Ovary (tissue), 7 donors: ENCODE measurements at regions not wholly inside any gene's neighbourhood (a gene's known extent, or its start where the extent isn't known, plus 50 kb on each side); places are given as distances from the start of the nearest gene placed in this dataset.

ENCODE experiments used
- DNase-seq, 5 donors: peaks; one replicate each; pipeline ENCODE4 v3.0.0-alpha.2; 2019 to 2020
- H3K27ac ChIP-seq, 2 donors: fragments of 200-600 bp; one replicate each; pipeline versions ENCODE4 v1.5.1 to v1.8.0; 2019 to 2022
- H3K27me3 ChIP-seq: fragments of 200-600 bp; one replicate; pipeline ENCODE4 v1.8.0; 2022
- H3K36me3 ChIP-seq: fragments of 200-600 bp; sonication (generic); one replicate; pipeline ENCODE4 v1.5.1; 2019
- H3K4me1 ChIP-seq: one replicate; pipeline ENCODE4 v1.8.1; 2013; ENCODE audit warnings: mild to moderate bottlenecking, moderate library complexity; ENCODE audit not compliant: insufficient read depth
- H3K4me3 ChIP-seq: fragments of 200-600 bp; sonication (generic); one replicate; pipeline ENCODE4 v1.5.1; 2017
- H3K9me3 ChIP-seq, 2 donors: fragments of 200-600 bp in 1 of 2; sonication (generic) in 1 of 2; one replicate each; pipeline versions ENCODE4 v1.5.1 to v1.8.1; 2013 to 2019; ENCODE audit warnings: mild to moderate bottlenecking in 1 of 2, moderate library complexity in 1 of 2
- CTCF ChIP-seq, 3 donors: fragments of 450-650 bp in 2 of 3; fragments of 200-600 bp in 1 of 3; IDR thresholded peaks; one replicate each; pipeline versions ENCODE4 v1.5.1 to v1.8.0; 2016 to 2022; ENCODE audit warnings: antibody characterized with exemption in 3 of 3, mild to moderate bottlenecking in 1 of 3
- EP300 ChIP-seq: sonication (generic); formaldehyde crosslinking; IDR thresholded peaks from one replicate; pipeline ENCODE4 v1.6.1; 2017; ENCODE audit warnings: antibody characterized with exemption
- POLR2A ChIP-seq: fragments of 450-650 bp; IDR thresholded peaks from one replicate; pipeline ENCODE4 v1.6.1; 2017; ENCODE audit warnings: antibody characterized with exemption, mild to moderate bottlenecking, moderate library complexity
- WGBS, 3 donors: extraction: QIAGEN DNeasy Blood & Tissue Kit in 1 of 3; methylation state at CpG; one replicate each; pipeline versions ENCODE4 v1.1.5 to v1.1.7; 2013 to 2017; 5-methylcytosine and 5-hydroxymethylcytosine counted together
- intact Hi-C, 4 donors: fragments of 100-400 bp; cut with DNase I; formaldehyde crosslinking; loops; one replicate each; pipeline versions ENCODE4 v1.11.0 to v1.15.1; 2022 to 2023
- donor health status: DM: no; HTN: no; CAD: no; lungs with moderate emphysema.
- donor health status: DM: no; HTN: no; CAD: no.
- donor health status: Bipolar disorder and iron deficiency.
- donor health status: DM: no; HTN: no; CAD: no.
- donor health status: DM: yes; HTN: yes; CAD: no.

- Histone ChIP-seq H3K4me1 (no peaks in the 10 kb centered on the region), H3K4me3 (no peak overlapping the region), H3K27ac (no peak overlapping the region), H3K27me3 (no peaks in the 10 kb centered on the region), H3K9me3 (no peaks in the 10 kb centered on the region), H3K36me3 (no peaks in the 10 kb centered on the region)
- TF ChIP-seq CTCF (IDR thresholded peaks at IDR 0.05) (no peak), EP300 (no peak), POLR2A (no peak)
- DNase-seq: no peak
- intact Hi-C loops: no loop called here
- WGBS, 3 donors: 72 to 81% (median 73%) methylated on average over 4 of the region's 4 CpGs
Observed at GRCh38 chr1:222049176-222049575, 307.3 kb upstream of the DUSP10 start.

GRCh38 chr1:222048094-222048595 is 306.3 kb upstream of the DUSP10 start:
- no peak overlapping the region for H3K4me3 ChIP-seq
- no peaks in the 10 kb centered on the region for H3K27me3 ChIP-seq
- no peak for TF ChIP-seq POLR2A
- no peak for TF ChIP-seq EP300
- no peak for TF ChIP-seq CTCF (IDR thresholded peaks at IDR 0.05)
- 46 to 59% (median 51%) methylated on average over 4 of the region's 4 CpGs for WGBS, 3 donors
- no peaks in the 10 kb centered on the region for H3K4me1 ChIP-seq
- no peak overlapping the region for H3K27ac ChIP-seq
- H3K9me3 ChIP-seq: no peaks in the 10 kb centered on the region
- intact Hi-C loops: no loop called here
- no peak for DNase-seq
- H3K36me3 ChIP-seq: no peaks in the 10 kb centered on the region

- WGBS, 3 donors: 54 to 64% (median 54%) methylated on average over 3 of the region's 3 CpGs
- TF ChIP-seq EP300: no peak
- no peak for TF ChIP-seq POLR2A
- TF ChIP-seq CTCF (IDR thresholded peaks at IDR 0.05): no peak
- Histone ChIP-seq H3K27ac (no peak overlapping the region), H3K4me1 (no peaks in the 10 kb centered on the region), H3K9me3 (no peaks in the 10 kb centered on the region), H3K36me3 (no peaks in the 10 kb centered on the region), H3K27me3 (no peaks in the 10 kb centered on the region), H3K4me3 (no peak overlapping the region)
- intact Hi-C loops: no loop called here
- DNase-seq: no peak
Observed at GRCh38 chr1:222047366-222047765, 305.5 kb upstream of the DUSP10 start.

GRCh38 chr1:222046684-222047263 is 304.9 kb upstream of the DUSP10 start:
- no peaks in the 10 kb centered on the region for H3K9me3 ChIP-seq
- DNase-seq: no peak
- no peaks in the 10 kb centered on the region for H3K36me3 ChIP-seq
- no peak overlapping the region for H3K4me3 ChIP-seq
- no peak overlapping the region for H3K27ac ChIP-seq
- no peaks in the 10 kb centered on the region for H3K4me1 ChIP-seq
- intact Hi-C loops: no loop called here
- whole genome bisulfite sequencing, 3 donors: 87 to 92% (median 88%) methylated on average over 3 of the region's 3 CpGs
- TF ChIP-seq POLR2A (no peak), CTCF (IDR thresholded peaks at IDR 0.05) (no peak), EP300 (no peak)
- no peaks in the 10 kb centered on the region for H3K27me3 ChIP-seq
